GM12878 (cell line): ENCODE measurements at regions not wholly inside any gene's neighbourhood (a gene's known extent, or its start where the extent isn't known, plus 50 kb on each side); places are given as distances from the start of the nearest gene placed in this dataset.

Source experiments
- ATAC-seq: fragments of 200-7000 bp; cut with Tn5 transposase; 3 replicates; pipeline ENCODE4 v1.9.1; 2020; ENCODE audit warnings: mild to moderate bottlenecking, moderate library complexity
- BruUV-seq: library from RNA; stranded (reverse); fragments of 400-500 nt; replicated peaks from 2 replicates; lab custom pipeline; 2021; lab: Mats Ljungman, UMichigan
- CTCF ChIA-PET: fragments of 300-600 bp; sonication (Branson Sonifier 250); formaldehyde crosslinking; extraction: SDS; loops from one replicate; lab custom pipeline; 2021; ENCODE audit warnings: inconsistent platforms; lab: Yijun Ruan, JAX
- POLR2A ChIA-PET: fragments of 350-600 bp; formaldehyde crosslinking; extraction: SDS; loops from one replicate; lab custom pipeline; 2021; ENCODE audit warnings: inconsistent platforms; lab: Charles Lee
- RAD21 ChIA-PET: fragments of 300-600 bp; sonication (Branson Sonifier 250); formaldehyde crosslinking; loops from one replicate; lab custom pipeline; 2023; ENCODE audit warnings: antibody characterized with exemption; ENCODE audit not compliant: unreplicated experiment; lab: Charles Lee
- SMC1A ChIA-PET: fragments of 300-600 bp; sonication (Branson Sonifier 250); formaldehyde crosslinking; loops from one replicate; lab custom pipeline; 2023; ENCODE audit not compliant: unreplicated experiment, uncharacterized antibody; lab: Charles Lee
- DNase-seq: peaks from one replicate; pipeline ENCODE4 v3.0.0-alpha.2; 2011; ENCODE audit warnings: low read depth, low spot score
- FAIRE-seq: peaks from 3 replicates; lab custom pipeline; 2011; peaks lifted over from hg19 to GRCh38; lab: Jason Lieb, UNC
- H2AFZ ChIP-seq: 2 replicates; pipeline ENCODE4 v1.6.0; 2011; ENCODE audit warnings: low read depth, low read length, control low read depth; ENCODE audit not compliant: control insufficient read depth
- H3K27ac ChIP-seq: 2 replicates; pipeline ENCODE4 v1.5.1; 2011; ENCODE audit warnings: control low read depth; ENCODE audit not compliant: control insufficient read depth, insufficient read depth
- H3K27me3 ChIP-seq, 2 experiments: replicated peaks in 1 of 2; 2 replicates each; pipeline versions ENCODE4 v1.6.0 to v1.6.1; 2011; ENCODE audit warnings: low read length in 1 of 2; ENCODE audit not compliant: control insufficient read depth in 2 of 2, insufficient read depth in 2 of 2
- H3K36me3 ChIP-seq, 2 experiments: 2 replicates each; pipeline ENCODE4 v1.5.1; 2011; ENCODE audit warnings: low read length in 1 of 2; ENCODE audit not compliant: control insufficient read depth in 2 of 2, insufficient read depth in 2 of 2
- H3K4me1 ChIP-seq: 2 replicates; pipeline ENCODE4 v1.6.1; 2011; ENCODE audit warnings: mild to moderate bottlenecking, low read length, moderate library complexity, mixed read lengths; ENCODE audit not compliant: control insufficient read depth, insufficient read depth
- H3K4me2 ChIP-seq: 2 replicates; pipeline ENCODE4 v1.6.0; 2011; ENCODE audit warnings: control low read depth; ENCODE audit not compliant: control insufficient read depth, insufficient read depth
- H3K4me3 ChIP-seq: fragments of 200-600 bp; sonication (generic); 2 replicates; pipeline ENCODE4 v1.5.1; 2016
- H3K79me2 ChIP-seq: 2 replicates; pipeline ENCODE4 v1.6.0; 2011; ENCODE audit warnings: low read length; ENCODE audit not compliant: control insufficient read depth, insufficient read depth
- H3K9ac ChIP-seq: 2 replicates; pipeline ENCODE4 v1.8.0; 2011; ENCODE audit warnings: low read length, control low read depth, mixed read lengths; ENCODE audit not compliant: control insufficient read depth, insufficient read depth
- H3K9me3 ChIP-seq: replicated peaks from 3 replicates; pipeline ENCODE4 v1.5.1; 2011; ENCODE audit warnings: mild to moderate bottlenecking, low read length; ENCODE audit not compliant: control insufficient read depth, insufficient read depth
- H4K20me1 ChIP-seq: 2 replicates; pipeline ENCODE4 v1.6.0; 2011; ENCODE audit not compliant: control insufficient read depth, insufficient read depth
- BACH1 ChIP-seq: fragments of 450-650 bp; IDR thresholded peaks from 2 replicates; pipeline ENCODE4 v1.6.1; 2017; ENCODE audit warnings: mild to moderate bottlenecking, borderline replicate concordance
- BCLAF1 ChIP-seq: fragments of 450-650 bp; IDR thresholded peaks from 2 replicates; pipeline ENCODE4 v1.6.1; 2017; ENCODE audit warnings: antibody characterized with exemption, mild to moderate bottlenecking, moderate library complexity
- EP300 ChIP-seq, 2 experiments: fragments of 150-350 bp in 1 of 2; IDR thresholded peaks; 2 replicates each; pipeline ENCODE4 v1.6.1; 2011 to 2012; ENCODE audit warnings: low read depth in 2 of 2, low read length in 2 of 2, borderline replicate concordance in 1 of 2, improper control_type of control experiment in 1 of 2, inconsistent platforms in 1 of 2; ENCODE audit not compliant: control insufficient read depth in 1 of 2
- HDAC2 ChIP-seq: fragments of 200-600 bp; sonication (generic); IDR thresholded peaks from 2 replicates; pipeline ENCODE4 v1.6.1; 2017
- MEF2A ChIP-seq: IDR thresholded peaks from 2 replicates; pipeline ENCODE4 v1.6.1; 2011; ENCODE audit warnings: low read depth, mild to moderate bottlenecking, low read length, moderate library complexity; ENCODE audit not compliant: insufficient read depth
- MEF2B ChIP-seq: fragments of 450-650 bp; IDR thresholded peaks from 2 replicates; pipeline ENCODE4 v1.6.1; 2018; ENCODE audit warnings: mild to moderate bottlenecking, moderate library complexity; ENCODE audit not compliant: partially characterized antibody, poor library complexity, severe bottlenecking
- POLR2A ChIP-seq: IDR thresholded peaks from 2 replicates; pipeline ENCODE4 v1.6.1; 2011; ENCODE audit warnings: low read depth, mild to moderate bottlenecking, low read length
- SREBF2 ChIP-seq: IDR thresholded peaks from 2 replicates; pipeline ENCODE4 v1.6.1; 2012; ENCODE audit warnings: mild to moderate bottlenecking, low read length
- WGBS: methylation state at CpG from one replicate; pipeline ENCODE4 v1.1.6; 2016; ENCODE audit warnings: low lambda C conversion rate; ENCODE audit not compliant: insufficient replicate concordance, insufficient coverage; ENCODE audit errors: missing lambda C conversion rate; 5-methylcytosine and 5-hydroxymethylcytosine counted together
- in situ Hi-C: fragments of 300-500 bp; cut with MboI; formaldehyde crosslinking; loops from 9 replicates; pipeline ENCODE4 v1.14.3; 2018; ENCODE audit warnings: mixed read lengths
- intact Hi-C: fragments of 100-400 bp; cut with micrococcal nuclease; formaldehyde crosslinking; loops from one replicate; pipeline ENCODE4 v1.14.2; 2022; ENCODE audit not compliant: unreplicated experiment

DNA sequence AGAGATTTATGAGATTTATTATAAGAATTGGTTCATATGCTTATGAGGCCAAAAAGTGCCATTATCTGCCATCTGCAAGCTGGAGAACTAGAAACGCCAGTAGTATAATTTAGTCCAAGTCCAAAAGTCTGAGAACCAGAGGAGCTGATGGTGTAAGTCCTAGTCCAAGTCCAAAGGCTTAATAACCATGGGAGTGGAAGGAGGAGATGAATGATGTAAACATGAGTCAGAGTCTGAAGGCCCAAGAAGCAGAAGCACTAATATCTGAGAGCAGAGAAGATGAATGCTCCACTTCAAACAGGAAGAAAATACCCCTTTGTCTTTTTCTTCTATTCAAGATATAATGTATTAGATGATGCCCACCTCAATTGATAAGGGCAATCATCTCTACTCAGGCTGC is 185.7 kb downstream of the CGGBP1 start:
- Histone ChIP-seq H3K27me3 (no peaks in the 10 kb centered on the region), H3K9ac (no peak overlapping the region), H3K79me2 (no peaks in the 10 kb centered on the region), H4K20me1 (no peaks in the 10 kb centered on the region), H3K4me3 (no peak overlapping the region), H3K27ac (no peak overlapping the region), H3K4me1 (no peaks in the 10 kb centered on the region), H2AFZ (no peak overlapping the region), H3K4me2 (no peak overlapping the region), H3K36me3 (no peaks in the 10 kb centered on the region), H3K9me3 (no peaks in the 10 kb centered on the region)
- FAIRE-seq (no peak), ATAC-seq (no peak), DNase-seq (no peak)
- SMC1A ChIA-PET, result no interaction called here
- TF ChIP-seq HDAC2, result no peak
- TF ChIP-seq MEF2A, result no peak
- TF ChIP-seq BACH1, result no peak
- no peak for TF ChIP-seq MEF2B
- in situ Hi-C loops, result no loop called here
- POLR2A ChIA-PET, result no interaction called here
- intact Hi-C loops, result no loop called here
- CTCF ChIA-PET, result no interaction called here
- WGBS, result 0% methylated on average over 1 of the region's 1 CpG
- RAD21 ChIA-PET, result no interaction called here
- BruUV-seq, result no TSS peak

DNA sequence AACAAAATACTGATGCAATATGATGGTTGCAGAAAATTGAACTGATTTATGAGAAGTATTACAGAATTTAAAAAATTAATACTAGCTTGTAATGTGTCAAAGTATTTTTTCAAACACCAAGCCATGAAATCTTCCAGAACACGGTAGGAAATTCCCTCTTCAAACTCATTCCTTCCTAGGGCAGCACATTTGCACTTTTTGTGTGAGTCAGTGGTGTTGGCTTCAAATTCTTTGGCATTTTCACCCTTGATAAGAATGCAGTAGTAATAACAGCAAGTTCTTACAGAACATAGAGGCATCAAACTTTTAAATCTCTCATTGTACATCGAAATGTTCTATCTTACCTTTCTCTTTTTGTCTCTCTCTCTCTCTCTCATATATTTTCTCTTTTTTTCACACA is 191.8 kb downstream of the CGGBP1 start:
- in situ Hi-C loops, result no loop called here
- RAD21 ChIA-PET, result no interaction called here

More for the DNA sequence above, 191.8 kb downstream of the CGGBP1 start:
- no TSS peak for BruUV-seq
- Histone ChIP-seq H3K4me3 (no peak overlapping the region), H3K9ac (no peak overlapping the region), H3K9me3 (no peaks in the 10 kb centered on the region), H2AFZ (no peak overlapping the region), H4K20me1 (no peaks in the 10 kb centered on the region), H3K4me1 (no peaks in the 10 kb centered on the region), H3K27ac (no peak overlapping the region), H3K4me2 (no peak overlapping the region), H3K27me3 (no peaks in the 10 kb centered on the region), H3K36me3 (no peaks in the 10 kb centered on the region), H3K79me2 (no peaks in the 10 kb centered on the region)
- 4% methylated on average over 2 of the region's 2 CpGs for WGBS
- intact Hi-C loops, result no loop called here
- DNase-seq (no peak), ATAC-seq (no peak), FAIRE-seq (no peak)
- TF ChIP-seq SREBF2 (no peak), EP300 (IDR thresholded peaks at IDR 0.05; ENCODE audit: borderline replicate concordance in 1 of 2, control insufficient read depth in 1 of 2, low read depth in 2 of 2, low read length in 2 of 2) (no peak), BCLAF1 (no peak), POLR2A (no peak)
- ChIA-PET POLR2A (no interaction called here), CTCF (interaction anchor here (0.6 kb wide), 1 partner anchor 104 kb away, joined by 3 read pairs; no protein-coding TSS in a partner anchor), SMC1A (interaction anchor here (1.0 kb wide), 1 partner anchor 103 kb away, joined by 3 read pairs; no protein-coding TSS in a partner anchor)
